ENCODE measurements at regions not wholly inside any gene's neighbourhood (a gene's known extent, or its start where the extent isn't known, plus 50 kb on each side); places are given as distances from the start of the nearest gene placed in this dataset.

GRCh38 chr12:59839514-59839913 is 243.7 kb downstream of the SLC16A7 start:
- no peak for DNase-seq (ENCODE audit: low read depth)

- DNase-seq (ENCODE audit: low read depth): no peak
Observed at GRCh38 chr12:59843260-59843843, 247.5 kb downstream of the SLC16A7 start.

GRCh38 chr12:59844750-59845149 is 248.9 kb downstream of the SLC16A7 start:
- DNase-seq (ENCODE audit: low read depth): no peak

GRCh38 chr12:59845293-59845692 is 249.5 kb downstream of the SLC16A7 start:
- DNase-seq (ENCODE audit: low read depth): no peak

- no peak for DNase-seq (ENCODE audit: low read depth)
Observed at GRCh38 chr12:59847127-59847526, 251.3 kb downstream of the SLC16A7 start.

GRCh38 chr12:59850268-59850667 is 254.4 kb downstream of the SLC16A7 start:
- DNase-seq (ENCODE audit: low read depth): no peak

- DNase-seq (ENCODE audit: low read depth): no peak
Observed at GRCh38 chr12:59858508-59859170, 262.8 kb downstream of the SLC16A7 start.

- no peak for DNase-seq (ENCODE audit: low read depth)
Observed at GRCh38 chr12:59859171-59859510, 263.3 kb downstream of the SLC16A7 start.

- no peak for DNase-seq (ENCODE audit: low read depth)
Observed at GRCh38 chr12:59861635-59862034, 265.8 kb downstream of the SLC16A7 start.

GRCh38 chr12:59867055-59867454 is 271.2 kb downstream of the SLC16A7 start:
- DNase-seq (ENCODE audit: low read depth): no peak

- no peak for DNase-seq (ENCODE audit: low read depth)
Observed at GRCh38 chr12:59867689-59868088, 271.9 kb downstream of the SLC16A7 start.

GRCh38 chr12:59871779-59872178 is 275.9 kb downstream of the SLC16A7 start:
- no peak for DNase-seq (ENCODE audit: low read depth)

GRCh38 chr12:59873136-59873535 is 277.3 kb downstream of the SLC16A7 start:
- DNase-seq (ENCODE audit: low read depth): no peak

GRCh38 chr12:59874781-59875180 is 279.0 kb downstream of the SLC16A7 start:
- DNase-seq (ENCODE audit: low read depth): no peak

- DNase-seq (ENCODE audit: low read depth): no peak
Observed at GRCh38 chr12:59886131-59886733, 290.4 kb downstream of the SLC16A7 start.

- DNase-seq (ENCODE audit: low read depth): no peak
Observed at GRCh38 chr12:59887178-59887577, 291.3 kb downstream of the SLC16A7 start.

- no peak for DNase-seq (ENCODE audit: low read depth)
Observed at GRCh38 chr12:59890896-59891579, 295.2 kb downstream of the SLC16A7 start.

- DNase-seq (ENCODE audit: low read depth): no peak
Observed at GRCh38 chr12:59895166-59895775, 299.4 kb downstream of the SLC16A7 start.

- DNase-seq (ENCODE audit: low read depth): no peak
Observed at GRCh38 chr12:59904874-59905521, 309.2 kb downstream of the SLC16A7 start.

GRCh38 chr12:59911516-59911915 is 315.7 kb downstream of the SLC16A7 start:
- DNase-seq (ENCODE audit: low read depth): no peak

- DNase-seq (ENCODE audit: low read depth): no peak
Observed at GRCh38 chr12:59916988-59917387, 321.2 kb downstream of the SLC16A7 start.

- DNase-seq (ENCODE audit: low read depth): no peak
Observed at GRCh38 chr12:59927032-59927431, 331.2 kb downstream of the SLC16A7 start.
